8988T (cell line): ENCODE measurements at regions not wholly inside any gene's neighbourhood (a gene's known extent, or its start where the extent isn't known, plus 50 kb on each side); places are given as distances from the start of the nearest gene placed in this dataset.

ENCODE experiments used
- DNase-seq: peaks from one replicate; pipeline ENCODE4 v3.0.0; 2011

- DNase-seq: no peak
These were observed 230.7 kb downstream of the ENGASE start for GRCh38 chr17:79305376-79305767.

- peak; percentile 46 for DNase-seq
These were observed 230.3 kb downstream of the ENGASE start for GRCh38 chr17:79304884-79305283.

DNA sequence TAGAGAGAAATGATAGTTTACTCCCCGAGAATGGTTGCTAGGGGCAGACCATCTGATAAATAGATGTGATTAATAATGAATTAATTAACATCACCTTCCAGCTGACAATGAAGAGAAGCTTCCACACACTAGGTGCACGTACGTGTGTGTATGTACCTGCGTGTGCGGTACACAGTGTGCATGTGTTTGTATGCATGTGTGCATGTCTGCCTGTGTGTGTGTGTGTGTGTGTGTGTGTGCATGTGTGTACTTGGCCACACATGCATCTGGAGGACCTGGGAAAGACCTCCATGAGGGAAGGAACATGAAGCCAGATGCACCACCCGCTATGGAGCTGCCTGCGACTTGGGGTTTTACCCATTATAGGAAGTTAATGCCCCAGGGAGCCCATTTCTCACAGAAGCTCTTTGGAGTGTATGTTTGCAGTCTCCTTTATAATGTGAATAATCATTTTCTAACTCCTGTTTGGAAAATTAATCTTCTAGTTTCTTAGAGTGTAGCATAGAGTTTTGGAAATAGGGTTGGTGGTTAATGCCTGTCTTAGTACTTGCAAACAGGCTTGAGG lies 229.1 kb downstream of the ENGASE start:
- DNase-seq: no peak

GRCh38 chr17:79301469-79301868 lies 226.8 kb downstream of the ENGASE start:
- no peak for DNase-seq

GRCh38 chr17:79299349-79299748 lies 224.7 kb downstream of the ENGASE start:
- no peak for DNase-seq

DNA sequence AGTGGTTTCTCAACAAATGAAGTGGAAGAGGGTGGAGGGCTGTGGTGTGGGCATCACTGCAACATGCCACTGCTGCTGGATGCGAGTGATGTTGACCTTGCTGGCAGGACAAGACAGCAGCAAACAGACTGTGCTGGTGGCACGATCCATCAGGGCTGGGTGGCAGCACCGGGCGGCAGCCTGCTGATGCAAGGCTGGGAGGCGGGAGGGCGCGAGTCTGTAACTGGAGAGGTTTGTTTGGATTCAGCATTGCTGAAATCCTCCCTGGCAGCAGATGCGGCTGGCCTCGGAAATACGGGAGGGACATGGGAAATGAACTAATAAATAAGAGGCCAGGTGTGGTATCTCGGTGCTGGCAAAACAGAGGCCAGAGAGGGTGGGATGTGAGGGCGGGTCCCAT lies 224.2 kb downstream of the ENGASE start:
- DNase-seq: no peak

DNA sequence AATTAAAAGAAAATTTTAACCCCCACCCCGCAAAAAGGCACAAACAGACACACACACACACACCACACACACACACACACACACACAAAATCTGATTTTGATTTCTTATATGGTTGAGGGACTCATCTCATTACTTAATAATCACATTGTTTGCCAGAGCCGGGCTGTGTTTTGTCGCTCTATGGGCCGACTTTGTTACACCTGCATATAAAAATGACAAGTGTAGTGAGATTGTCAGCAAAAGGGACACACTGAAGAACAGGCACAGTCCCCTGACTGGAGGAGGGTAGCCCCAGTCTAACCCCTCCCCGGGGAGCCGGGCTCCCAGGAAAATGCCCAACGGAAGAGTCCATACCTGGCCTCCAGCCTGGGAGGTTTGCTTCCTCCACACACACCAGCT lies 221.6 kb downstream of the ENGASE start:
- DNase-seq: no peak

GRCh38 chr17:79295307-79295706 lies 220.7 kb downstream of the ENGASE start:
- no peak for DNase-seq

GRCh38 chr17:79294459-79295071 lies 219.9 kb downstream of the ENGASE start:
- no peak for DNase-seq

- no peak for DNase-seq
These were observed 217.9 kb downstream of the ENGASE start for GRCh38 chr17:79292501-79292900.

DNA sequence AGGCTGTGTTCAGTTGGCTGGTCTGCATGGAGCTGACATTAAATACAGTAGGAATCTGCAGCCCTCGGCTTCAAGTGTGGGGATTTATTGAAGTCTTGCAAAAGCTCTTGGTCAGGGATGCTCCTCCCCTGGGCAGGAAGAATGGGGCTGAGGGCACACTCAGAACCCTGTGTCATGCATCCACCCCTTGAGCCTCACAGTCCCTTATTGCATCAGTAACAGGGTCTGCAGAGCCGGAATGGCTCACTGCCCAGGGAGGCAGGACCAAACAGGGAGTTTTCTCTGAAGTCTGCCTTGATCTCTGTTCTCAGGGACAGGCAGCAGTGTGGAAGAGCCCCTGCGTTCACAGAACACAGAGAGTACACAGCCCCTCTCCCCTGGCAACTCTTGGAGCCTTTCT lies 216.8 kb downstream of the ENGASE start:
- no peak for DNase-seq

- no peak for DNase-seq
These were observed 216.1 kb downstream of the ENGASE start for GRCh38 chr17:79290726-79291125.

DNA sequence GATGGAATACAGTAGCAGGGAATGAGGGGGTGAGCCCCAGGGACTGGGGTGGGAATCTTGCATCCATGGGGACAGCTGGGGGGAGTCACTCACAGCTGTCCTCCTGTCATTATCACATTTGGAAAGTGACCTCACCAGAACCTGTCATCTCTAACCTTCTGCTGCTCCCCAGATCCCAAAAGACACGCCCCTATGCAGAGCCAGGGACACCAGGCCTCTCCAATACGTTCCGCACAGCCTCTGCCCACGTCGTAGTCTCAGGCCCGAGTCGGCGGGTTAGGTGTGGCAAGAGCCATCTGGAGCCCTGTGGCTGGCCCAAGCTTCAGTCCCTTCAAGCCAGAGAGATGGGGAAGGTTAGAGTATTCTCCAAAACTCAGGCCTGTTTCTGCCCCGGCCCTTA lies 214.3 kb downstream of the ENGASE start:
- DNase-seq: no peak

GRCh38 chr17:79286440-79286839 lies 211.8 kb downstream of the ENGASE start:
- DNase-seq: no peak

- DNase-seq: no peak
These were observed 211.3 kb downstream of the ENGASE start for GRCh38 chr17:79285973-79286372.

DNA sequence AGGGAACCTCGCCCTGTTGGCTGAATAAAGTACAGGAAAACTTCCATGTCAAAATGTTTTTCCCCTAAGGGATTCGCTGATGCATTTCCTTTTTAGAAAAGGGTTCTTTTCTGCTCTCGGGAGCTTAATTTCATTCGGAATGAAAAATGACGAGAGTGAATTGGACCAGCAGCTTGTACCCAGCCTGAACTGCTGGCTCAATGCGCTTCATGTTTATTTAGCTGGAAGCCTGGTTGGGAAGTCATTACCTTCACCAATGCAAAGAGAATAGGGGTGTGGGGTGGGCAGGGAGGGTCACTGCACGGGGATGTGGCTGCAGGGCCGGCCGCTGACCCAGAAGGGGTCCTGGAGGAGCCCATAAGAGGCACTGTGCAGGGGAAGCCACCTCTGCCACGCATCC lies 207.7 kb downstream of the ENGASE start:
- no peak for DNase-seq

DNA sequence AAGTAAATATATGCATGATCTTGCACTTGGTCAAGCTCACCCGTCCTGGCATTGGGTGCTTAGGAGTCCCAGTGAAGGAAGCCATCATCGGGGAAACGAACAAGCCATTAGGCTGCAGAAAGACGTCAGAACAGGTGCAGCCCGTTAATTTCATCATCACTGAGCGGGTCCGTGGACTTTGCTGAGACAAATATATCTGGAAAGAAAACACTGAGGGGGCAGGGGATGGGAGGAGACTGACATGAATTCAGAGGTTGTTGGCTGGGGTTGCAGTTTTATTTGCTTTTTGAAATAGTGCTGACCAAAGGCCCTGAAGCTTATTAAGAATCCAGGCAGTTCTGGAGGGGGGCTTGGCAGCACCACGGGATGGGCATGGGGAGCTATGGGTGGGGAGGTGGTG lies 207.2 kb downstream of the ENGASE start:
- no peak for DNase-seq

DNA sequence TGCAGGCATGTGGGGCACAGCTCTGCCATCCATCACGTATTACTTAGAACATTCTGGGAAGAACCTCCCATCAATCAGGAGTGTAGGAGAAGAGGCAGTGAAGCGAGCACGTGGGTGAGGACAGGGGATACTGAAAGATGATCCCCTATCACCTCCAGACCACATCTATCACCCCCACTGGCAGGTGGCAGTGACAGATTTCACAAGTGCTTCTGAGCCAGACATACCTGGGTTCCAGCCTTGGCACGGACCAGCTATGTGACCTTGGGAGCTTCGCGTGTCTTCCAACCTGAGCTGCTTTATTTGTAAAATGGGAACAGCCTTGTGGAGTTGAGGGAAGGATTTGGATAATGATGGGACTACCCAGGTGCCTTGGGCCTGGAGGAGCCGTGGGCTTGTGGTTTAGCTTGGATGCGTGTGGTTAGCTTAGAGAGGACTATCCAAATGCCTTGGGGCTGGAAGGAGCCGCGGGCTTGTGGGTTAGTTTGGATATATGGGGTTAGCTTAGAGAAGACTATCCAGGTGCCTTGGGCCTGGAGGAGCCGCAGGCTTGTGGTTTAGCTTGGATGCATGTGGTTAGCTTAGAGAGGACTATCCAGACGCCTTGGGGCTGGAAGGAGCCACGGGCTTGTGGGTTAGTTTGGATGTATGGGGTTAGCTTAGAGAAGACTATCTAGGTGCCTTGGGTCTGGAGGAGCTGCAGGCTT lies 206.4 kb downstream of the ENGASE start:
- no peak for DNase-seq

- no peak for DNase-seq
These were observed 205.4 kb downstream of the ENGASE start for GRCh38 chr17:79280010-79280409.

DNA sequence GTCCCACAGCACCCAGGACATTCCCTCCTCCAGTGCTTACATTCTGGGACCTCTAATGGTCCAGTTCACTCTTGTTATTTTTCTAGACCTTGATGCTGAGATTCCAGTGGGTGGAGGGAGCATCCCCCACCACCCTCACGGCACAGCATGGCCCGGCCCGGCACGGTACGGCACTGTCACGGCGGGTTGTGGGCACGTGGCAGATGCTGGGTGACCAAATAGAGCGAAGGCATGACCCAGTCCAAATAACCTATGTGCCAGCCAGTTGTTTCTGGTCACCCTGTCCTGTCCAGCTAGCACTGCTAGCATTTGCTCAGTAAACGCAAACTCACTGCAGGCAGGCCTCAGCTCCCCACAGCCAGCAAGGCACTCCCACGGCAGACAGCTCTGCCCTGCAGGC lies 204.7 kb downstream of the ENGASE start:
- no peak for DNase-seq

GRCh38 chr17:79276821-79277220 lies 202.2 kb downstream of the ENGASE start:
- DNase-seq: no peak

DNA sequence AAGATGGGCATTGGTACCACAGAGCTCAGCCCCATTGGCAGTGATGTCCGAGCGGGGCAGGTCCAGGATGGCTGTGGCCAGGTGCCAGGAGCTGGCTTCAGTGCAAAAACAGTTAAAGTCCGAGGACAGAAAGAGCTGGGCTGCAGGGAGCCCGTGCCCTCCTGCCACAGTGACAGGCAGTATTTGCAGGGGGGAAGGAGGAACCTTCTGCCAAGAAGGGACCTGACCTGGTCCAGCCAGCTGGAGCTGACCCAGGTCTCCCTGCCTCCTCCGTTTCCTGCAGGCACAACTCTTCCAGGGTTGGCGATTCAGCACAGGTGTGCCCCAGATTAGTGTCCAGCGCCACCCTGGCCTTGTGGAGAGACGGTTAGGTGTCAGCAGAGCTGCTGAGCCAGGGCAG lies 199.0 kb downstream of the ENGASE start:
- DNase-seq: no peak

DNA sequence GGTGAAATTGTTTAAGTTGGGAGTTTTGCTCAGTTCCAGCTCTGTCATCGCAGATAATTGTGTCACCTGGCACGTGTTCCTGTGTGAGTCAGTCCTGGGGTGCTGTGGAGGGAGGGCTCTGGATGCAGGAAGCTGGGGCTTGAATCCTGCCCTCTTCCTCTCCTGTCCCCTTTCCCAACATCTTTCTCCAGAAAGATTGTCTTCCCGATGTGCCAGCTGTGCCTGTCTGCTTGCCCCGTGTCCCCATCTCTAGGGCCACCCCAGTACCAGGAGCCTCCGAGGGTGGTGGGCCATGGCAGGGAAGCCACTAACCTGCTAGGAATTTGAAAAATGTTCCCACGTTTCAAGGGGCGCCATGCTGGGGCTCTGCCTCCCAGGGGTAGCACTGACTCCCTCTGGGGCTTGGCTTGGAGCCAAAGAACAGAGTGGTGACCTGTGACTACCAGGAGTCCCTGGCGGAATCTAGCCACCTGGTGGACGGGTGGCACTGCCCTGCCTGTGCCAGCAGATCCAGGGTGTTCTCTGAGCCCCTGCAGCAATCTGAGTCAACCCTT lies 198.1 kb downstream of the ENGASE start:
- DNase-seq: peak; percentile 82

DNA sequence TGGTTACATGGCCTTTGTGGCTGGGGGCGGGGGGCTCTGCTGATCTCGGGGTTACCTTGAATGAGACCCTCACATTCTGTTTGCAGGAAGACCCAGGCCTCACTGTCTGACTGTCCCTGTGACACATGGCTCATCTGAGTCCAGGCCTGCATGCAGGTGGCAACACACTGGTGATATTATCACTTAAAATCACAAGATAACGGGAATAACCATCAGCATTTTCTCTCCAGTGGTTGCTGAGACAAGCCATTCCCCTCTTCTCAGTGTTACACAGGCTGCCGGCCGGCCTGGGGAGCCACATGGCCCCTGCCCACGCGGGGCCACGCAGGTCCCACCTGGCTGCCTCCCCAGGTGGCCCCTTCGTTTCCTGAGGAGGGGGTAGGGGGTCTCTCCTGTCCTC lies 197.6 kb downstream of the ENGASE start:
- no peak for DNase-seq
